ENCODE measurements at regions not wholly inside any gene's neighbourhood (a gene's known extent, or its start where the extent isn't known, plus 50 kb on each side); places are given as distances from the start of the nearest gene placed in this dataset.

DNA sequence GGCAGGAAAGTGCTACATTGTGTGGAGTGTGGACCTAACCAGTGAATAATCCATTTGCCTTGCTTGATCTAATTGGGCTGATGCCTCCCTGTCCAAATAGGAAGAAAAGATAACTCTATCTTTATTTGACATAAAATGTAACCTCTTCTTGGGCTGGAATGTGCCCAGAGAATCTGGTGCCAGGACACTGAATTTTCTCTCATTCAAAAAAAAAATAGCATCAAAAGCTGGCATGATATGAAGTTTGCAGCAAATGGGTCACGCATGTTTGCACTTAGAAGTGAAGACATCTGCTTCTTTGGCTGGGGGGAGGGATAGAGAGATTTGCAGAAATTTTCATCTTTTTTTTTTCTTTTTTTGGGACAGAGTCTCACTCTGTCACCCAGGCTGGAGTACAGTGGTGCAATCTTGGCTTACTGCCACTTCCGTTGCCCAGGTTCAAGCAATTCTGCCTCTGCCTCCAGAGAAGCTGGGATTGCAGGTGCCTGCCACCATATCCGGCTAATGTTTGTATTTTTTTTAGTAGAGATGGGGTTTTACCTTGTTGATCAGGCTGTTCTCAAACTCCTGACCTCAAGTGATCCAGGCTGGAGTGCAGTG, 478.2 kb upstream of the EEF2KMT start:
- Histone ChIP-seq H2AFZ (ENCODE audit: low read depth, low read length, poor library complexity, severe bottlenecking) (no peak overlapping the region), H4K20me1 (ENCODE audit: insufficient read depth) (no peaks in the 10 kb centered on the region), H3K36me3 (ENCODE audit: control insufficient read depth in 1 of 2, insufficient read depth in 2 of 2, low read length in 2 of 2) (no peaks in the 10 kb centered on the region), H3K9me2 (ENCODE audit: insufficient read depth) (no peaks in the 10 kb centered on the region), H3K27me3 (ENCODE audit: insufficient read depth, low read length) (peaks cover 37% of the 10 kb centered on the region; the same call in 1 of the 2 replicates), H3K4me2 (ENCODE audit: low read length) (no peak overlapping the region), H3K4me3 (replicated peaks in 1 of 2; ENCODE audit: low read depth in 1 of 2, low read length in 2 of 2) (no peak overlapping the region), H3K9ac (ENCODE audit: low read length) (no peak overlapping the region), H3K27ac (ENCODE audit: low read depth, low read length) (no peak overlapping the region), H3K9me3 (ENCODE audit: control insufficient read depth in 1 of 2, insufficient read depth in 1 of 2, low read depth in 1 of 2, low read length in 2 of 2) (no peaks in the 10 kb centered on the region), H3K79me2 (ENCODE audit: insufficient read depth, low read length) (no peaks in the 10 kb centered on the region), H3K4me1 (ENCODE audit: control insufficient read depth in 1 of 2, insufficient read depth in 2 of 2, low read length in 2 of 2) (no peaks in the 10 kb centered on the region)
- BruUV-seq (replicated peaks): no TSS peak
- ChIA-PET RAD21 (ENCODE audit: low non-redundant PET in 1 of 2, low total read pairs in 2 of 2, uncharacterized antibody in 2 of 2, unreplicated experiment in 2 of 2) (no interaction called here), CTCF (no interaction called here), POLR2A (no interaction called here)
- no peak for ATAC-seq
- no peak for TF ChIP-seq CBX3 (IDR thresholded peaks at IDR 0.05; ENCODE audit: low read depth)
- TF ChIP-seq RAD21 (IDR thresholded peaks at IDR 0.05; ENCODE audit: low read depth): no peak
- TF ChIP-seq REST (IDR thresholded peaks at IDR 0.05; ENCODE audit: low read depth): no peak
- TF ChIP-seq JUND (IDR thresholded peaks at IDR 0.05): no peak
- no peak for TF ChIP-seq MAX (IDR thresholded peaks at IDR 0.05)
- TF ChIP-seq ZNF274 (IDR thresholded peaks at IDR 0.05; ENCODE audit: low read depth, low read length): no peak
- TF ChIP-seq EGR1 (IDR thresholded peaks at IDR 0.05; ENCODE audit: low read depth): no peak
- no peak for TF ChIP-seq POLR2AphosphoS5 (IDR thresholded peaks at IDR 0.05; ENCODE audit: low read depth, low read length)
- no peak for TF ChIP-seq POLR2A (IDR thresholded peaks at IDR 0.05; ENCODE audit: borderline replicate concordance, extremely low read depth, insufficient read depth, insufficient read length)
- TF ChIP-seq FOSL1 (IDR thresholded peaks at IDR 0.05; ENCODE audit: low read depth): no peak
- TF ChIP-seq ATF3 (IDR thresholded peaks at IDR 0.05): no peak
- TF ChIP-seq SIN3A (IDR thresholded peaks at IDR 0.05; ENCODE audit: low read depth): no peak
- no peak for TF ChIP-seq ZFX (IDR thresholded peaks at IDR 0.05)
- intact Hi-C loops (cut with micrococcal nuclease): no loop called here
- no peak for DNase-seq (ENCODE audit: low read depth, low spot score)
